Stimulated activated CD4-positive, alpha-beta T cell treated with anti-CD3 and anti-CD28 coated beads, Interleukin-4, amount 100 ng/mL, for 24 hours (primary cell): ENCODE measurements at regions not wholly inside any gene's neighbourhood (a gene's known extent, or its start where the extent isn't known, plus 50 kb on each side); places are given as distances from the start of the nearest gene placed in this dataset.

ENCODE experiments used
- DNase-seq: peaks from one replicate; pipeline ENCODE4 v3.0.0-alpha.2; 2020

DNA sequence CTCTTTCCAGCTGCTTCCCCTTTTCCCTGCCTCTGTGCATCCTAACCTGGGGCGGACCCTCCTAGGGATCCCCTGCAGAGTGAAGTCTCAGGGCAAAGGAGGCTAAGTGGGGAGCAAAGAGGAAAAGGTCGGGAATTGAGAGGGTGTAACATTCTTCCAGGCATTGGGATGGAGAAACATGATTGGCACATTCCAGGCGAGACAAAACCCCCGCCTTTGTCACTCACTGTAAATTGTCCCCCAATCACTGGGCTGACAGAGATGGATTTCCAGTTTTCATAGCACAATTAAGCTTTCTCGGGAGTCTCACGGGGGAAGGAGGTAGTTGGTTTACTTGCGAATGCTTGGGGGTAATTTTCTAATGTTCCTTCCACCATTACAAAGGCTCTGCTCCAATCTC lies 74.9 kb downstream of the MIAT start:
- no peak for DNase-seq

- no peak for DNase-seq
These were observed 77.1 kb downstream of the MIAT start for GRCh38 chr22:26734339-26735018.

GRCh38 chr22:26735019-26735409 lies 77.6 kb downstream of the MIAT start:
- no peak for DNase-seq

GRCh38 chr22:26737262-26737661 lies 79.9 kb downstream of the MIAT start:
- DNase-seq: no peak

DNA sequence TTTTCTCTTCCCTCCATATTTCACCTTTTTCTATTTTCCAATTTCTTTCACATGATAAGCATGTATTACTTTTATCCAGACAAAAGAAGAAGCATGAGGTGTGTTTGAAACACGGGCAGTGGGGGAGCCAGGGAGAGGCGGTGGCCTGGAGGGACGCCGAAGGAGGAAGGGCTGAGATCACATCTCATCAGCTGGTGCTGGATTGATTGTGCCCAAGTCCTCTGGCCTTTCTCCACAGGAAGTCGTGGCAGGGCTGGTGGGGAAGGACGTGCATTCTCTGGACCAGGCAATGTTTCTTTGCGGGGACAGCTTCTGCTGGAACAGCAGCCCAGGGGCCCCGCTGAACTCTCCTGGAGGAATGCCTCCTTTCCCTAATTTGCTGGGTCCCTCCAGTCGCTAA lies 82.9 kb downstream of the MIAT start:
- no peak for DNase-seq

DNA sequence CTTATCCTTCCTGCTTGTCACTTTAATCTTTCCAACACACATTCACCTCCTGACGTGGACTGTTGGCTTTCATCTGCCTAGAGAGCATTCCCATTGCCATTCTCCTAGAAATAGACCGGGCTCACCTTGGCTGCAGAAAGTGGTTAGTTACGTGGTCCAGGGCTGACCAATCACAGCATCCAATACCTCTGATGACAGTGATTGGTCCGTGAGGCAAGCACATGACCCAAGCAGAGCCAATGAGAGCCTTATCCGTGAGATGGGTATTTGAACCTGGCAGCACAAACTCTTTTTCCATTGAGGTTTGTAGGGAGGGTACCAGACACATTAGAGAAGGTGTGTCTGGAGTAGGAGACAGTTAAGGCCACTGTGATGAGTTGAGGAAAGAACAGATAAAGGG lies 85.8 kb downstream of the MIAT start:
- no peak for DNase-seq

DNA sequence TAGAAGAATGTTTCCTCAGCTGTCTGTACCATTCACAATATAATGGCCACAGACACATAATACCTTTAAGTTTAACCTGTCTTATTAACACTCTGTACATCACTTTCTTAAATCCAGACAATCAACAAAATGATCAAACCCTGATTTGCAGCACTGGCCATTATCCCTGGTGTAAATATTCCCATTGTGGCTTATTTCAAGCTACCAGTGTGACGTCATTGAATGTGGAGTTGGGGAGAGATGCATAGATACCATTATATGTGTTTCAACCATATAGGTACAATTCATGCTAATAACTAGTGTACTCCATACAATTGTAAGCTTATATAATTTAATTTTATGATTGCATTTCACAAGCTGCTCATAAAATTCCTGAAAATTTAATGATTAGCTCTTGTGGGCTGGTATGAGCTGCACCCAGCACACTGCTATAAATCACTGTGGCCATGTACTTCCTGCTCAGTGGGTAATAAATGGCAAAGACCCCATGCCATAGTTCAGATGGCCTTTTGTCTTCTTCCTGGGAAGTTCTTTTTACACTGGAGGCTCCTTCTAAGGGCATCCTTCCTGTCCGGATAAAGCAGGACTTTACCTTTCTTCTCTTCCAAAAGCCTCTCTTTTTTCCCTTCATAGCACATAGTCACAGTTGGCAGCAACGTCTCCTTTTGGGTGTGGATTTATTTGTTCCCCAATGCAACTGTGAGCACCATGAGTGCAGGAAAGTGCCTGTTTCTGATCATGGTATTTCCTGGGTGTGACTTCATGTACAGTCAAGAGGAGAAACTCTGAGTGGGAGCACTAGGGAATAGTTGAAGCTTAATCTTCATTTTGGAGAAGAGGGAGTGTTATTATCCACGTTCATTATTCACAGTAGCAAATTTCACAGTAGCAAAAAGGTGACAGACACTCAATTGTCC lies 87.8 kb downstream of the MIAT start:
- no peak for DNase-seq

- DNase-seq: no peak
These were observed 88.9 kb downstream of the MIAT start for GRCh38 chr22:26746311-26746710.

GRCh38 chr22:26748845-26749244 lies 91.5 kb downstream of the MIAT start:
- DNase-seq: no peak

GRCh38 chr22:26751217-26751616 lies 93.8 kb downstream of the MIAT start:
- DNase-seq: no peak

- DNase-seq: no peak
These were observed 95.9 kb downstream of the MIAT start for GRCh38 chr22:26753125-26753862.

DNA sequence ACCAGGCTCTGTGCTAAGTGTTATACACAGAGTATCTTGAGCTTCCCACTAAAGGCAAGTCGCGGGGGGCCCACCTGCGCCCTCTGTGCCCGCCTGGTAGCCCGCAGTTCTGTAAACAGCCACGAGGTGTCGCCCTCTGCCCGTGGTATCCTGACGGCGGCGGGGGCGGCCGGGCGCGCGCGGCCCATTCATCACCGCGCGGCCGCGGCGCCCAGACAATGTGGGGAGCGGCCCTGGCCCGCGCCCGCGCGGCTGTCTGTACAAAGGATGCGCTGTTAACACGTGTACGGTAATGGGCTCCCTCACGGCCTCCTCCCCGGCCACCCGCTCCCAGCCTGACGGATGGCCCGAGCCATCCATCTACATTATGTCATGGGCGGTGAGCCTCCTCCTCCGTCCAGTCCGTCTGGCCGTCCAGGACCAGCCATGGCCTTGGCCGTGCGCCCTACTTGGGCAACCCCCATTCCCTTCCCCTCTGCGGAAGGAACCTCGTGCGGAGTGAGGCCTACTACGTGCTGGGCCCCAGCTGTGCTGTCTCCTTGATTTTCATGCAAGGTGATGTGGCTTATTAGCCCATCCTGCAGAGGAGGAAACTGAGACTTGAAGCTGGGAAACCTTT lies 99.4 kb downstream of the MIAT start:
- DNase-seq: peak; percentile 64

DNA sequence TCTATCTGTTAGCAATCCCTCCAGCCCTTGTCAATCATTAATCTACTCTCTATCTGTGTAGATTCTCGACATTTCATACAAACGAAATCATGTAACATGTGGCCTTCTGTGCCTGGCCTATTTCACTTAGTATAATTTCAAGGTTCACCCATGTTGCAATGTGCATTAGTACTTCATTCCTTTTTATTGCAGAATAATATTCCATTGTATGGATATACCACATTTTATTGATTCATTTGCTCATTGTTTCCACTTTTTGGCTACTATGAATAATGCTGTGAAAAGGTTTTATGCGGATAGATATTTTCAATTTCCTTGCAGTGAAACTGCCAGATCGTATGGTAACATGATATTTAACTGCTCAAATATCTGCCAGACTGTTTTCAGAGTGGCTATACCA lies 100.1 kb downstream of the MIAT start:
- DNase-seq: no peak

- no peak for DNase-seq
These were observed 105.4 kb downstream of the MIAT start for GRCh38 chr22:26762503-26763472.

GRCh38 chr22:26763633-26764361 lies 106.4 kb downstream of the MIAT start:
- DNase-seq: no peak

DNA sequence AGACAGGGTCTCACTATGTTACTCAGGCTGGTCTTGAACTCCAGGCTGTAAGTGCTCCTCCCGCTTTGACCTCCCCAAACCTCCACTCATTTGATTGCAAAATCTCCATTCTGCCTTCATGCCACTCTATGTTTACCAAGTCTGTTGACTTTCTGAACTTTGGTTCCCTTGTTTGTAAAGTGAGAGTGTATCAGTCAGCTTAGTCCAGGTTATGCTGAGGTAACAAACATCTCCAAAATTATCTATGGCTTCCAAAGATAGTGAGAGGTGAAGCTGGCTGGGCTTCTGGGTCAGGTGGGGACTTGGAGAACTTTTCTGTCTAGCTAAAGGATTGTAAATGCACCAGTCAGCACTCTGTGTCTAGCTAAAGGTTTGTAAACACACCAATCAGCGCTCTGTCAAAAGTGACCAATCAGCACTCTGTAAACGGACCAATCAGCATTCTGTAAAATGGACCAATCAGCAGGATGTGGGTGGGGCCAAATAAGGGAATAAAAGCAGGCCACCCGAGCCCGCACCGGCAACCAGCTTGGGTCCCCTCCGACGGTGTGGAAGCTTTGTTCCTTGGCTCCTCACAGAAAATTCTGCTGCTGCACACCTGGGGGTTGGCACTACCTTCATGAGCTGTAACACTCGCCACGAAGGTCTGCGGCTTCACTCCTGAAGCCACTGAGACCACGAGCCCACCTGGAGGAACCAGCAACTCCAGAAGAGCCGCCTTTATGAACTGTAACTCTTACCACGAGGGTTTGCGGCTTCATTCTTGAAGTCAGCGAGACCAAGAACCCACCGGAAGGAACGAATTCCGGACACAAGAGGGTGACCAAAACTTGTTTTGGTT lies 109.3 kb downstream of the MIAT start:
- no peak for DNase-seq

DNA sequence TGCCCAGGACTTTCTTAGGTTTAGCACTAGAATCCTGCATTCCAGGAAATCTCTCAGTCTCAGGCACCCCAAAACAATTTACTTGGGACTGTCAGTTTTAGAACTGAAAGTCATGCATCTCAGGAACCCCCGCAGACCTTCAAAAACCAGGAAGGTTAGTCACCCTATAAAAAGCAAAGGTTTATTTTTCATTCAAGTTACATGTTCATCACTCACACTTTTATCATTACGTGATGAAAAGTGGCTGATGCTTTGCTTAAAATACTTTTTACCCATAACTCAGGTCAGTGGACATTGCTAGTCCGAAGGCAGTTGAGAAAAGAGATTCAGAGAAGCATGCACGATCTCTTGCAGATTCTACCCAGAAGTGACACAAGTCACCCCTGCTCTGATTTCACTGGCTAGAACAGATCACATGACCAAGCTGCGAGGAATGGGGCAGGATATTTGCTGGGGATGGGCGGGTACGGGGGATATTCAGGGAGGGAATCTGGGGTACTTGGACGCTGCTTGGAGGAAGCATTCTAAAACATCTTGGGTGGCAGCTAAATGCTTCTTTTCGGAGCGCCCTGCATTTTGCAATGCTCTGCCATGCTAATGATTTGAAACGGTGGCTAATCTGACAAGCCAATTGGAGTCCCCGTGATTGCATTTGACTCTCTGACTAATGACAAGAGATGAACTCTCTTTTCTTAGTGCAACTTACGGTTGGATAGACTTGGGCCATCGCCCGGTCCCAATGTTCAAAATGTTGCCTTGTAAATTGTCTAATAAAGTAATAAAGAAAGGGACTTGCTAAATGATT lies 110.2 kb downstream of the MIAT start:
- DNase-seq: no peak

DNA sequence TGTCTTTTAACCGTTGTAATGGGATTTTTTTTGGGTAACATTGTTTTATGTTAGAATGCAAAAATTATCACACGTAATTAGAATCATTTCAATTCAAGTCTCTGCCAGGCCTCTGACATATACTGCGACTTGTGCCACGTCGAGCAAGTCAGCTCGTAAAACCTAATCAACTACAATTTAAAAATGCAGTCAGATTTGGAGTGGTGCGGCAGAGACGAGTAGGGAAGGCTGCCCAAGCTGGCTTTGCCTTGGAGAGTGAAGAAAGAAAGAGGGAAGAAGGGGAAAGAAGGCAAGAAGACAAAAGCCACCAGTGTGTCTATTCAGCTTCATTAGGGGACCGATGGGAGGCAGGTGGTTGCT lies 110.7 kb downstream of the MIAT start:
- no peak for DNase-seq

DNA sequence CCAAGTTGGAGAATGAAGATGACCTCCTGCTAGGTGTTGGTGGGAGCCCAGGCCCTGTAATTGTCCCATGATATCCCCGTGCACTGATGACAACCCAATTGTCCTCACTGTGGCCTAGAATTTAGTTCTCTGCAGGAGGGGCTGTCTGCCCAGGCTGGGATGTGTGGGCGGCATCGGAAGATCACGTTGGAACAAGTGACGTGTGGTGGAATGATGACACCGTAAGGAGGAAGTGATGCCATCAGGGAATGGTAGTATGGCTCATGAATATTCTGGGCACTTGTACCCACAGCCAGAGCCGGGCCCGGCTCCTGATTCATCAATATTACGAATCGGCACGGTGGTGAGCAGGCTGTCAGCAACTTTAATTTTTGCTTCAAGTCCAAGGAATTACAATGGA lies 111.6 kb downstream of the MIAT start:
- DNase-seq: no peak

DNA sequence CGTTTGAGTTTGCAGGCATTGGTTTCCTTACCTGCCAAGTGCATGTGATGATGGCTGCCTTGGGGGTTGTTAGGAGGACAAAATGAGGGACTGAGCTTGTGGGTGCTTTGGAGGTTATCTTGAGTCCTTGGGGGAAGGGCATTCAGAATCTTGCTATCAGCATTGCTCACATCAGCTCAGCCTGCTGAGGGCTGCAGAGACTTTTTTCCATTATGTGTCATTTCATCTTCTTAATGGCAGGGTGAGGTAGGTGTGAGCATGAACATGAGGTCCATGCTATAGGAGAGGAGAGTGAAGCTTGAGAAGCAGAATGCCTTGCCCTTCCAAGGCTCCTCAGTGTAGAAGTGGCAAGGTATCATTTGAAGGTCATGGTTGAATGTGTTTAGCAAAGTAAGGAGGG lies 112.3 kb downstream of the MIAT start:
- DNase-seq: no peak
